Prostate gland (tissue), 2 donors: ENCODE measurements at regions not wholly inside any gene's neighbourhood (a gene's known extent, or its start where the extent isn't known, plus 50 kb on each side); places are given as distances from the start of the nearest gene placed in this dataset.

Experiments
- DNase-seq: peaks from one replicate; pipeline ENCODE4 v3.0.0-alpha.2; 2019; ENCODE audit warnings: low spot score
- H3K27ac ChIP-seq, 2 donors: fragments of 200-600 bp; sonication (generic); 2 replicates each; pipeline ENCODE4 v1.5.1; 2017 to 2019
- H3K27me3 ChIP-seq: fragments of 200-600 bp; sonication (generic); replicated peaks from 2 replicates; pipeline ENCODE4 v1.5.1; 2019; ENCODE audit not compliant: insufficient read depth
- H3K36me3 ChIP-seq, 2 donors: fragments of 200-600 bp; sonication (generic); 1 replicate in 1 of 2; 2 replicates in 1 of 2; pipeline versions ENCODE4 v1.5.1 to v1.8.1; 2017 to 2019
- H3K4me1 ChIP-seq: fragments of 200-600 bp; sonication (generic); replicated peaks from 2 replicates; pipeline ENCODE4 v1.5.1; 2019
- H3K4me3 ChIP-seq, 2 donors: fragments of 200-600 bp; sonication (generic); 2 replicates each; pipeline ENCODE4 v1.5.1; 2017 to 2019
- H3K9me3 ChIP-seq: fragments of 200-600 bp; sonication (generic); 2 replicates; pipeline ENCODE4 v1.5.1; 2017
- CTCF ChIP-seq, 4 experiments: fragments of 200-600 bp in 2 of 4; fragments of 450-650 bp in 2 of 4; sonication (generic) in 2 of 4; IDR thresholded peaks; 1 replicate in 3 of 4; 2 replicates in 1 of 4; pipeline ENCODE4 v1.5.1; 2016 to 2019; ENCODE audit warnings: antibody characterized with exemption in 4 of 4, mild to moderate bottlenecking in 2 of 4, moderate library complexity in 2 of 4
- POLR2A ChIP-seq: fragments of 450-650 bp; IDR thresholded peaks from one replicate; pipeline ENCODE4 v1.6.1; 2016; ENCODE audit warnings: antibody characterized with exemption, mild to moderate bottlenecking
- POLR2AphosphoS5 ChIP-seq: sonication (generic); formaldehyde crosslinking; IDR thresholded peaks from one replicate; pipeline ENCODE4 v1.6.1; 2017; ENCODE audit warnings: antibody characterized with exemption
- WGBS: methylation state at CpG from one replicate; pipeline ENCODE4 v1.1.5; 2018; 5-methylcytosine and 5-hydroxymethylcytosine counted together
- intact Hi-C: fragments of 100-400 bp; cut with DNase I; formaldehyde crosslinking; loops from one replicate; pipeline ENCODE4 v1.14.2; 2022

DNA sequence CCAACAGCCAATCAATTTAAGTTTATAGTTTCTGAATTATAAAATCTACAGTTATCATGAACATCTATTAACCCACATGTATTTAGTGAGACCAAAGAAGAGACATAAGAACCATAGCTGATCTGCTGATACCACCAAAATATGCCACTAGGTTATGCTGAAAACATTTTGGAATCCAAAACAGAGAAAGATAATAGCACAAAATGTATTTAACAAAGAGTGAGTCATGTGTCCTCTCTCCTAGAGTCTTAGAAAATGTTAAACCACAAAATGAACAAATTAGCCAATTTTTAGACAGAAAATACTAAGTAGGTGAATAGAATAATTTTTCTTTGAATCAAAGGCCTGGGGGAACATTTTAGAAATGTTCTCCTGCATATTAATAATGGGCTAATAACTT lies 527.5 kb downstream of the GPAM start:
- Histone ChIP-seq H3K36me3 (no peaks in the 10 kb centered on the region), H3K4me1 (no peaks in the 10 kb centered on the region), H3K9me3 (no peaks in the 10 kb centered on the region), H3K27me3 (no peaks in the 10 kb centered on the region), H3K27ac (no peak overlapping the region), H3K4me3 (no peak overlapping the region)
- no peak for TF ChIP-seq POLR2AphosphoS5
- intact Hi-C loops, result no loop called here
- DNase-seq, result no peak

- 62% methylated on average over 1 of the region's 1 CpG for WGBS
- H3K27ac ChIP-seq, result no peak overlapping the region
- no peak for TF ChIP-seq CTCF (IDR thresholded peaks at IDR 0.05)
- TF ChIP-seq POLR2AphosphoS5, result no peak
- TF ChIP-seq POLR2A, result no peak
- H3K4me1 ChIP-seq, result no peaks in the 10 kb centered on the region
- no peaks in the 10 kb centered on the region for H3K9me3 ChIP-seq
- DNase-seq, result no peak
- H3K36me3 ChIP-seq, result no peaks in the 10 kb centered on the region
- intact Hi-C loops, result no loop called here
- H3K4me3 ChIP-seq, result no peak overlapping the region
- no peaks in the 10 kb centered on the region for H3K27me3 ChIP-seq
Measured at GRCh38 chr10:111677759-111678158, 505.8 kb downstream of the GPAM start.

DNA sequence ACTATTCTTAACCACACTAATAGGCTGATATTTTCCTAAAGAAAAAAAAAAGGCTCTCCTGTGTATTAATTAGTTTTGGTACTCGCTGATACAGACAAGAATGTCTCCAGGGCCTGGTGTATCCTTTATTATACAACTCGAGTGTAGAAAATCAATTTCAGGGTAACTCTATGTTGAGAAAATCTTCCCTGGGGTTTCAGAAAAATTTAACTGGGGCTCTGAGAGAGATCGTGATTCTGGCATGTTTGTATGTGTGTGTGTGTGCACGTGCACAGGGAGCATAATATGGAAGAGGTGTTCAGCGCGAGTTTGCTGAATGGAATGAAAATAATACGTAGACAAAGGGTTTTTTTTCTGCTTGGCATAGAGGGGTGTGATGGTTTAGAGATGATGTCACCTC lies 496.8 kb downstream of the GPAM start:
- Histone ChIP-seq H3K36me3 (no peaks in the 10 kb centered on the region), H3K27ac (no peak overlapping the region), H3K9me3 (no peaks in the 10 kb centered on the region), H3K4me1 (no peaks in the 10 kb centered on the region), H3K27me3 (no peaks in the 10 kb centered on the region), H3K4me3 (no peak overlapping the region)
- 86% methylated on average over 7 of the region's 7 CpGs for WGBS
- TF ChIP-seq CTCF (IDR thresholded peaks at IDR 0.05) (no peak), POLR2AphosphoS5 (no peak), POLR2A (no peak)
- DNase-seq, result no peak
- intact Hi-C loops, result no loop called here

DNA sequence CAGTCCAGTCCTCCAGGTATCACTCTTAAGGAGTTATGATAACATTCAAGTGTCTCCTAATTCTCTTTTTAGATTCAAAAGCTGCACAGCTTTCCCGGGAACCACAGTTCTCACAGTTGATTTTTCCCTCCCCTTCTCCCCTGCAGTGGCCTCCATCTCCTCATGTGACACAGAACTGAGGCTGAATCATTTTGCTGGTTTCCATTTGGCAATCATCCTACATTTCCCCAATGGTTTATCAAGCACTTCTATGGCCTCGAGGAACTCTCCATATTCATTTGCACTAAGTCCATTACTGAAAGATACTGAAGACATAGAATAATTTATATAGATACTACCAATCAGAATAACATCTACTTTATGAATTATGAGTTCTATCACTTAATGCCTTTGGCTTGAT lies 484.9 kb downstream of the GPAM start:
- H3K4me3 ChIP-seq, result no peak overlapping the region
- peaks cover 3% of the 10 kb centered on the region for H3K27me3 ChIP-seq
- no peak overlapping the region for H3K27ac ChIP-seq
- intact Hi-C loops, result no loop called here
- TF ChIP-seq POLR2AphosphoS5 (no peak), CTCF (IDR thresholded peaks at IDR 0.05) (no peak), POLR2A (no peak)
- no peaks in the 10 kb centered on the region for H3K36me3 ChIP-seq
- no peaks in the 10 kb centered on the region for H3K9me3 ChIP-seq
- WGBS, result 87% methylated on average over 2 of the region's 2 CpGs
- no peaks in the 10 kb centered on the region for H3K4me1 ChIP-seq
- DNase-seq, result no peak

- no peak for TF ChIP-seq CTCF (IDR thresholded peaks at IDR 0.05)
- TF ChIP-seq POLR2A, result no peak
- TF ChIP-seq POLR2AphosphoS5, result no peak
- H3K9me3 ChIP-seq, result no peaks in the 10 kb centered on the region
- intact Hi-C loops, result no loop called here
- 63% methylated on average over 2 of the region's 2 CpGs for WGBS
- no peaks in the 10 kb centered on the region for H3K4me1 ChIP-seq
- H3K36me3 ChIP-seq, result no peaks in the 10 kb centered on the region
- H3K27ac ChIP-seq, result no peak overlapping the region
- DNase-seq, result no peak
- no peak overlapping the region for H3K4me3 ChIP-seq
- no peaks in the 10 kb centered on the region for H3K27me3 ChIP-seq
Measured at GRCh38 chr10:111703986-111704385, 479.6 kb downstream of the GPAM start.

DNA sequence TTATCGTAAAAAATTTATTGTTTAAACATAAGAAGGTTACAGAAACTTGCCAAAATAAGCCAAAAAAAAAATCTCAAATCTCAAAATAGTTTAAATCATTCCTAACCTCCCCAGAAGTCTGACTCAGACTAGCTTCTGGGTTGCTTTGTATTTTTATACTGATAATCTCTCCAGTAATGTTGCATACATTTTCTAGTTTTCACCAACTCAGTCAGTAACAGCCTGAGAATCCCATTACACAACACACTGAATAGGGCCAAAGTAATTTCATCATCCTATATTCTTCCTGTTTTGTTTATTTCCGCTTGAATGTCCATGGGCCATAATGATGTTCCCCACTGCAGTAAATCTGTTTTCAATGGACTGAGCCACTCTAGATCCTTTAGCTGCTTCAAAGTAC lies 478.5 kb downstream of the GPAM start:
- TF ChIP-seq CTCF (IDR thresholded peaks at IDR 0.05), result no peak
- TF ChIP-seq POLR2AphosphoS5, result no peak
- TF ChIP-seq POLR2A, result no peak
- DNase-seq, result no peak
- Histone ChIP-seq H3K9me3 (no peaks in the 10 kb centered on the region), H3K36me3 (no peaks in the 10 kb centered on the region), H3K4me1 (no peaks in the 10 kb centered on the region), H3K27ac (no peak overlapping the region), H3K4me3 (no peak overlapping the region), H3K27me3 (no peaks in the 10 kb centered on the region)
- intact Hi-C loops, result no loop called here
- 78% methylated on average over 2 of the region's 2 CpGs for WGBS
